ENCODE measurements at regions not wholly inside any gene's neighbourhood (a gene's known extent, or its start where the extent isn't known, plus 50 kb on each side); places are given as distances from the start of the nearest gene placed in this dataset.

DNA sequence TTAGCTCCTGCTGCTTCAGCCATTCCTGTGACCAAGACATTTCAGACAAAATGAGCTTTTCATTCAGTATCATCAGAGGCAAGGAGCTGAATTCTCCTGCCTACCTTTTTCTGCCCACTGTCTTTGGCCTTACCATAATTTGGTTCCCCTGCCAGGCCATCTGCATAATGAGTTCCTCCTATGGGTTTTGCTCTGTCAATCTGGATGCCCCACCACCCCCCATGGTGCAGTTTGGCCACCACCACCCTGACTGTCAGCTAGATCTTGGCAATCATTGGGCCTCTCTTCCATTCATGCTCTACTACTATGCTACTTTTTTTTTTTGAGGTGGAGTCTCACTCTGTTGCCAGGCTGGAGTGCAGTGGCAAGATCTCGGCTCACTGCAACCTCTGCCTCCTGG is 169.2 kb upstream of the ZKSCAN2 start:
- TF ChIP-seq CTCF (IDR thresholded peaks at IDR 0.05; ENCODE audit: extremely low read depth in 1 of 2, insufficient read depth in 1 of 2, low read depth in 1 of 2, low read length in 2 of 2) (no peak), EZH2 (IDR thresholded peaks at IDR 0.05; ENCODE audit: borderline replicate concordance, low read depth, low read length, severe bottlenecking) (no peak), POLR2AphosphoS5 (IDR thresholded peaks at IDR 0.05; ENCODE audit: insufficient read depth, low read depth, low read length) (no peak), POLR2A (IDR thresholded peaks at IDR 0.05; ENCODE audit: low read depth, low read length) (no peak)
